GM12878 (cell line): ENCODE measurements at regions not wholly inside any gene's neighbourhood (a gene's known extent, or its start where the extent isn't known, plus 50 kb on each side); places are given as distances from the start of the nearest gene placed in this dataset.

Experiments used
- ASH2L ChIP-seq: fragments of 300-600, 200-600 bp; sonication (generic); IDR thresholded peaks from 2 replicates; pipeline ENCODE4 v1.6.1; 2017; ENCODE audit warnings: low read depth, mild to moderate bottlenecking, borderline replicate concordance
- EP300 ChIP-seq, 2 experiments: fragments of 150-350 bp in 1 of 2; IDR thresholded peaks; 2 replicates each; pipeline ENCODE4 v1.6.1; 2011 to 2012; ENCODE audit warnings: low read depth in 2 of 2, low read length in 2 of 2, borderline replicate concordance in 1 of 2, improper control_type of control experiment in 1 of 2, inconsistent platforms in 1 of 2; ENCODE audit not compliant: control insufficient read depth in 1 of 2
- IKZF1 ChIP-seq: fragments of 450-650 bp; conservative IDR thresholded peaks from 2 replicates; pipeline ENCODE4 v1.6.1; 2017; ENCODE audit warnings: antibody characterized with exemption, mild to moderate bottlenecking
- LARP7 ChIP-seq: fragments of 450-650 bp; IDR thresholded peaks from 2 replicates; pipeline ENCODE4 v1.6.1; 2017; ENCODE audit warnings: mild to moderate bottlenecking
- RAD21 ChIP-seq: IDR thresholded peaks from 2 replicates; pipeline ENCODE4 v1.6.1; 2011; ENCODE audit warnings: mild to moderate bottlenecking, low read depth, low read length, moderate library complexity; ENCODE audit not compliant: insufficient read depth
- RFX5 ChIP-seq: IDR thresholded peaks from 2 replicates; pipeline ENCODE4 v1.6.1; 2011; ENCODE audit warnings: low read depth, low read length, improper control_type of control experiment
- RUNX3 ChIP-seq: IDR thresholded peaks from 2 replicates; pipeline ENCODE4 v1.6.1; 2012; ENCODE audit warnings: low read length, inconsistent platforms
- SRF ChIP-seq, 2 experiments: IDR thresholded peaks; 2 replicates each; pipeline ENCODE4 v1.6.1; 2011; ENCODE audit warnings: low read depth in 2 of 2, low read length in 2 of 2, mild to moderate bottlenecking in 1 of 2, moderate library complexity in 1 of 2
- TBL1XR1 ChIP-seq: IDR thresholded peaks from 2 replicates; pipeline ENCODE4 v1.6.1; 2012; ENCODE audit warnings: low read depth, low read length, improper control_type of control experiment
- YY1 ChIP-seq: IDR thresholded peaks from 2 replicates; pipeline ENCODE4 v1.6.1; 2011; ENCODE audit warnings: low read depth, mild to moderate bottlenecking, low read length
- TF ChIP-seq, protein P1 (sequence below), 3 experiments: IDR thresholded peaks in 2 of 3; conservative IDR thresholded peaks in 1 of 3; 2 replicates each; pipeline ENCODE4 v1.5.1; 2011; ENCODE audit warnings: low read depth in 3 of 3, low read length in 3 of 3, mild to moderate bottlenecking in 3 of 3, control low read depth in 2 of 3, moderate library complexity in 2 of 3, inconsistent platforms in 1 of 3, mixed read lengths in 1 of 3; ENCODE audit not compliant: control insufficient read depth in 2 of 3, insufficient read depth in 1 of 3; ENCODE audit errors: extremely low read depth in 1 of 3

DNA sequence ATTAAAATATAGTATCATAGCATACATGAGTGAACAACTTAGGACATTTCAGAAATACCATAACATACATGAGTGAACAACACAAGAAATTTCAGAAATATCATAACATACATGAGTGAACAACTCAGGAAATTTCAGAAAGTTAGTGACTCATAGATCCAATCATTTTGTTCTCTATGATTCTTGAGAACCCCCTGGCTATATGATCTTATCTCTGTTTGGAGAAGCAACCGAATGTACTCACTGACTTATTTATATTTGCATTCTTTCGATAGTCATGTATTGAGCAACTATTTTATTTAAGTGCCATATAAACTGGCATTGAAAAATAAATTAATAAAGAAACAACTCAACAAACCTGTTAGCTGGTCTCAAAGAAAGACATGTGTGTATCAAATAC, 251.1 kb downstream of the EFNB2 start:
- TF ChIP-seq IKZF1 = no peak
- TF ChIP-seq TBL1XR1 = no peak
- TF ChIP-seq LARP7 = no peak
- no peak for TF ChIP-seq YY1
- TF ChIP-seq RAD21 = no peak
- TF ChIP-seq, protein P1, sequence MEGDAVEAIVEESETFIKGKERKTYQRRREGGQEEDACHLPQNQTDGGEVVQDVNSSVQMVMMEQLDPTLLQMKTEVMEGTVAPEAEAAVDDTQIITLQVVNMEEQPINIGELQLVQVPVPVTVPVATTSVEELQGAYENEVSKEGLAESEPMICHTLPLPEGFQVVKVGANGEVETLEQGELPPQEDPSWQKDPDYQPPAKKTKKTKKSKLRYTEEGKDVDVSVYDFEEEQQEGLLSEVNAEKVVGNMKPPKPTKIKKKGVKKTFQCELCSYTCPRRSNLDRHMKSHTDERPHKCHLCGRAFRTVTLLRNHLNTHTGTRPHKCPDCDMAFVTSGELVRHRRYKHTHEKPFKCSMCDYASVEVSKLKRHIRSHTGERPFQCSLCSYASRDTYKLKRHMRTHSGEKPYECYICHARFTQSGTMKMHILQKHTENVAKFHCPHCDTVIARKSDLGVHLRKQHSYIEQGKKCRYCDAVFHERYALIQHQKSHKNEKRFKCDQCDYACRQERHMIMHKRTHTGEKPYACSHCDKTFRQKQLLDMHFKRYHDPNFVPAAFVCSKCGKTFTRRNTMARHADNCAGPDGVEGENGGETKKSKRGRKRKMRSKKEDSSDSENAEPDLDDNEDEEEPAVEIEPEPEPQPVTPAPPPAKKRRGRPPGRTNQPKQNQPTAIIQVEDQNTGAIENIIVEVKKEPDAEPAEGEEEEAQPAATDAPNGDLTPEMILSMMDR (IDR thresholded peaks at IDR 0.05 in 2 of 3, conservative IDR thresholded peaks at IDR 0.05 in 1 of 3; ENCODE audit: control insufficient read depth in 2 of 3, extremely low read depth in 1 of 3, insufficient read depth in 1 of 3, low read depth in 3 of 3, low read length in 3 of 3) = no peak
- TF ChIP-seq RFX5 = no peak
- no peak for TF ChIP-seq SRF (IDR thresholded peaks at IDR 0.05; ENCODE audit: low read depth in 2 of 2, low read length in 2 of 2)
- no peak for TF ChIP-seq ASH2L
- no peak for TF ChIP-seq RUNX3
- TF ChIP-seq EP300 (IDR thresholded peaks at IDR 0.05; ENCODE audit: borderline replicate concordance in 1 of 2, control insufficient read depth in 1 of 2, low read depth in 2 of 2, low read length in 2 of 2) = no peak
